T-cell (primary cell): ENCODE measurements at regions not wholly inside any gene's neighbourhood (a gene's known extent, or its start where the extent isn't known, plus 50 kb on each side); places are given as distances from the start of the nearest gene placed in this dataset.

Experiments used
- ATAC-seq, 4 experiments: fragments of 200-7000 bp in 3 of 4; fragments of 150-1000 bp in 1 of 4; cut with Tn5 transposase; replicated peaks in 1 of 4; 1 replicate in 3 of 4; 2 replicates in 1 of 4; pipeline ENCODE4 v1.10.0; 2021; ENCODE audit warnings: moderate library complexity in 3 of 4, mild to moderate bottlenecking in 2 of 4, moderate number of reproducible peaks in 1 of 4
- CTCF ChIA-PET, 2 donors: fragments of 300-600 bp; sonication (Branson Sonifier 250); formaldehyde crosslinking; loops; one replicate each; lab custom pipeline; 2022; ENCODE audit warnings: antibody characterized with exemption in 2 of 2; lab: Charles Lee
- POLR2A ChIA-PET, 2 donors: fragments of 300-600 bp; sonication (Branson Sonifier 250); formaldehyde crosslinking; loops; one replicate each; lab custom pipeline; 2022; ENCODE audit warnings: antibody characterized with exemption in 2 of 2; lab: Charles Lee
- DNase-seq, 35 experiments: peaks; one replicate each; pipeline versions ENCODE4 v3.0.0 to v3.0.0-alpha.2; 2013 to 2023
- H3K27ac ChIP-seq: one replicate; pipeline ENCODE4 v1.5.1; 2013; ENCODE audit warnings: low read length
- H3K27me3 ChIP-seq, 2 experiments: replicated peaks in 1 of 2; 1 replicate in 1 of 2; 2 replicates in 1 of 2; pipeline versions ENCODE4 v1.6.1 to v1.7.0; 2013; ENCODE audit warnings: low read length in 1 of 2, mixed read lengths in 1 of 2; ENCODE audit not compliant: control insufficient read depth in 2 of 2, insufficient read depth in 2 of 2; ENCODE audit errors: extremely low read depth in 1 of 2
- H3K36me3 ChIP-seq, 2 donors: 1 replicate in 1 of 2; 2 replicates in 1 of 2; pipeline versions ENCODE4 v1.6.1 to v1.7.0; 2013; ENCODE audit warnings: low read length in 1 of 2; ENCODE audit not compliant: control insufficient read depth in 2 of 2, insufficient read depth in 1 of 2; ENCODE audit errors: extremely low read depth in 1 of 2
- H3K4me1 ChIP-seq, 2 experiments: 1 replicate in 1 of 2; 2 replicates in 1 of 2; pipeline versions ENCODE4 v1.6.1 to v1.7.0; 2013; ENCODE audit warnings: low read length in 2 of 2, mixed read lengths in 1 of 2; ENCODE audit not compliant: insufficient read depth in 2 of 2, control insufficient read depth in 1 of 2; ENCODE audit errors: extremely low read depth in 1 of 2
- H3K4me3 ChIP-seq, 2 donors: 1 replicate in 1 of 2; 2 replicates in 1 of 2; pipeline versions ENCODE4 v1.5.1 to v1.7.0; 2013; ENCODE audit warnings: mild to moderate bottlenecking in 2 of 2, low read length in 1 of 2, moderate library complexity in 1 of 2; ENCODE audit not compliant: control insufficient read depth in 1 of 2; ENCODE audit errors: extremely low read depth in 1 of 2
- H3K9me3 ChIP-seq: 2 replicates; pipeline ENCODE4 v1.7.0; 2013
- H3K27ac Mint-ChIP-seq, 2 donors: one replicate each; pipeline ENCODE4 v1.8.0; 2020 to 2021; ENCODE audit warnings: mild to moderate bottlenecking in 2 of 2, mixed read lengths in 2 of 2
- H3K27me3 Mint-ChIP-seq, 2 donors: one replicate each; pipeline ENCODE4 v1.8.0; 2021 to 2022; ENCODE audit warnings: mixed read lengths in 2 of 2
- H3K36me3 Mint-ChIP-seq: one replicate; pipeline ENCODE4 v1.8.0; 2021; ENCODE audit warnings: mixed read lengths
- H3K4me1 Mint-ChIP-seq, 3 donors: one replicate each; pipeline ENCODE4 v1.8.0; 2020 to 2022; ENCODE audit warnings: mixed read lengths in 3 of 3, mild to moderate bottlenecking in 1 of 3
- H3K4me3 Mint-ChIP-seq, 3 donors: one replicate each; pipeline ENCODE4 v1.8.0; 2020 to 2022; ENCODE audit warnings: mild to moderate bottlenecking in 3 of 3, mixed read lengths in 3 of 3, moderate library complexity in 3 of 3
- H3K9me3 Mint-ChIP-seq, 3 donors: one replicate each; pipeline ENCODE4 v1.8.0; 2020 to 2022; ENCODE audit warnings: mixed read lengths in 3 of 3
- WGBS: methylation state at CpG from one replicate; pipeline ENCODE4 v1.1.5; 2013; ENCODE audit warnings: missing lambda C conversion rate; ENCODE audit not compliant: insufficient coverage; 5-methylcytosine and 5-hydroxymethylcytosine counted together

DNA sequence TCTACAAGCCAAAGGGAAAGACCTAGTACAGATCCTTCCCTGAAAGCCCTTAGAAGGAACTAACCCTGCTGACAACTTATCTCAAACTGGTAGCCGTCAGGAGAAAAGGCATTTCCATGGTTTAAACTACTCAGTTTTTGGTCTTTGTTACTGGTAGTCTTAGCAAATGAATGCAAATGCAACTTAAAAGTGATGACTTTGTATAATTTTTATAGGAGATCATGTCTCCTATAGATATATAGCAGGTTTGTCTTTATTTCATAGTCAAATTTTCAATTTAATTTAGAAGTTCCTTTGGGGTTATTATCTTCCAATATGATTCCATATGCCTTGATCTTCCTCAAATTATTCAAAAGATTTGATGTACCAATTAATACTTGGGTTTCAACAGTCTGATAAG lies 1173.0 kb upstream of the CNTN5 start:
- no peak for ATAC-seq
- no CpG with 5 or more reads among the region's 1 CpG for WGBS
- POLR2A ChIA-PET: no interaction called here

GRCh38 chr11:97850701-97851100 lies 1170.0 kb upstream of the CNTN5 start:
- Mint-ChIP-seq H3K36me3 (no peaks in the 10 kb centered on the region), H3K27me3 (no peaks in the 10 kb centered on the region), H3K9me3 (peaks cover 11 to 17% (median 12%) of the 10 kb centered on the region in 3 donors), H3K4me3 (no peak overlapping the region), H3K27ac (no peak overlapping the region), H3K4me1 (no peaks in the 10 kb centered on the region)
- no peaks in the 10 kb centered on the region for H3K9me3 ChIP-seq
- CTCF ChIA-PET: no interaction called here
- no peak overlapping the region for H3K27ac ChIP-seq
- POLR2A ChIA-PET: no interaction called here
- H3K27me3 ChIP-seq: no peaks in the 10 kb centered on the region
- no peak overlapping the region for H3K4me3 ChIP-seq
- no CpG with 5 or more reads among the region's 1 CpG for WGBS
- H3K4me1 ChIP-seq: no peaks in the 10 kb centered on the region
- DNase-seq: no peak
- ATAC-seq: no peak
- H3K36me3 ChIP-seq: no peaks in the 10 kb centered on the region

More for the DNA sequence above, 1173.0 kb upstream of the CNTN5 start:
- Mint-ChIP-seq H3K36me3 (no peaks in the 10 kb centered on the region), H3K27me3 (no peaks in the 10 kb centered on the region), H3K27ac (no peak overlapping the region), H3K4me3 (no peak overlapping the region), H3K9me3 (peaks cover 11 to 18% (median 12%) of the 10 kb centered on the region in 3 donors), H3K4me1 (no peaks in the 10 kb centered on the region)
- Histone ChIP-seq H3K9me3 (no peaks in the 10 kb centered on the region), H3K36me3 (no peaks in the 10 kb centered on the region), H3K27ac (no peak overlapping the region), H3K4me3 (no peak overlapping the region), H3K27me3 (no peaks in the 10 kb centered on the region), H3K4me1 (no peaks in the 10 kb centered on the region)
- DNase-seq: no peak
- CTCF ChIA-PET: no interaction called here

DNA sequence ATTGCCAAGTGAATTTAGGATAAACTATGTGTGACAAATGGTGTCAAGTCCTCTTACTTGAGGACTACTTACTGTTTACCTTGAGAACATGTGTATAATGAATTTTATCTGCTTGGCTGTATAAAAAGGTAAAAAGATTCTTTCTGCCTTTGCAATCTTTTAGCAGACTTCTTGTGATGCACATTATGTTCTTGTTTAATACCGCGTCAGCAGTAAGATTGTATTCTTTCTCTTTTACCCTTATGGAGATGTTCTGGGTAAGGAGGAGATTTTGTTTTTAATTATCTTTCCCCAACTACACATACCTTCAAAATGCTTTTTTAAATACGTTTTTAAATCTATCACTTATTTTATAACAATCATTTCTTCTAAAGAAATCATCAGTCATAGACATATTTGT lies 1166.4 kb upstream of the CNTN5 start:
- H3K4me3 Mint-ChIP-seq: no peak overlapping the region
- CTCF ChIA-PET: no interaction called here
- no peaks in the 10 kb centered on the region for H3K4me1 Mint-ChIP-seq
- no peaks in the 10 kb centered on the region for H3K27me3 Mint-ChIP-seq
- Histone ChIP-seq H3K27ac (no peak overlapping the region), H3K4me1 (no peaks in the 10 kb centered on the region), H3K4me3 (no peak overlapping the region), H3K27me3 (no peaks in the 10 kb centered on the region), H3K9me3 (no peaks in the 10 kb centered on the region), H3K36me3 (no peaks in the 10 kb centered on the region)
- no peak for DNase-seq
- H3K9me3 Mint-ChIP-seq: peaks cover 4 to 13% (median 13%) of the 10 kb centered on the region in 3 donors
- no peaks in the 10 kb centered on the region for H3K36me3 Mint-ChIP-seq
- POLR2A ChIA-PET: no interaction called here
- no CpG with 5 or more reads among the region's 3 CpGs for WGBS
- ATAC-seq: no peak
- H3K27ac Mint-ChIP-seq: no peak overlapping the region

GRCh38 chr11:97854877-97855276 lies 1165.9 kb upstream of the CNTN5 start:
- Mint-ChIP-seq H3K4me3 (no peak overlapping the region), H3K36me3 (no peaks in the 10 kb centered on the region), H3K9me3 (peaks cover 4 to 13% (median 9%) of the 10 kb centered on the region in 3 donors), H3K27me3 (no peaks in the 10 kb centered on the region), H3K4me1 (no peaks in the 10 kb centered on the region), H3K27ac (no peak overlapping the region)
- no peak overlapping the region for H3K27ac ChIP-seq
- ChIA-PET POLR2A (no interaction called here), CTCF (no interaction called here)
- no peaks in the 10 kb centered on the region for H3K36me3 ChIP-seq
- no peak for DNase-seq
- H3K27me3 ChIP-seq: no peaks in the 10 kb centered on the region
- ATAC-seq: no peak
- H3K4me3 ChIP-seq: no peak overlapping the region
- H3K4me1 ChIP-seq: no peaks in the 10 kb centered on the region
- WGBS: no CpG with 5 or more reads among the region's 14 CpGs
- H3K9me3 ChIP-seq: no peaks in the 10 kb centered on the region

- no peaks in the 10 kb centered on the region for H3K36me3 Mint-ChIP-seq
Measured at GRCh38 chr11:97856666-97857065, 1164.1 kb upstream of the CNTN5 start.

DNA sequence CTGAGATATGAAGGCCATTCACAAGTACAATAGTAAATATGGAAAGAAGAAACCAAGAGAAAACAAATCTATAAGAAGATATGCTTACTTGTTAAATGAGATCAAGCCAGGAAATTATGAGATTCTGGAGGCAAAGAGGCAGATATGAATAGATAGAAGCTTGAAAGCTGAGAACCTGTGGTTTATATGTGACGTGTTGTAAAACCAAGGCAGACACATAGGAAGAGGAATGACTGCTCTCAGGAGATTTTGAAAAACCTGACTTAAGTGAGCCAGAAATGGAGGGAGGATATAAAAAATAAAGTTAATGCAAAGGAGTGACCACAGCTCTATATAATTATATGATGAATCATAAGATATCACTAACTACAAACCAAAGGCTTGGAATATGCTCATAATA lies 1160.5 kb upstream of the CNTN5 start:
- ATAC-seq (no peak), DNase-seq (no peak)
- no peaks in the 10 kb centered on the region for H3K4me1 Mint-ChIP-seq
- WGBS: 67% methylated on average over 1 of the region's 1 CpG
- H3K4me3 Mint-ChIP-seq: no peak overlapping the region
- no peaks in the 10 kb centered on the region for H3K36me3 Mint-ChIP-seq
- Histone ChIP-seq H3K4me3 (no peak overlapping the region), H3K27me3 (no peaks in the 10 kb centered on the region), H3K9me3 (no peaks in the 10 kb centered on the region), H3K36me3 (no peaks in the 10 kb centered on the region), H3K4me1 (no peaks in the 10 kb centered on the region), H3K27ac (no peak overlapping the region)
- ChIA-PET CTCF (no interaction called here), POLR2A (no interaction called here)
- peaks cover 0 to 21% (median 19%) of the 10 kb centered on the region in 3 donors for H3K9me3 Mint-ChIP-seq
- no peak overlapping the region for H3K27ac Mint-ChIP-seq
- H3K27me3 Mint-ChIP-seq: no peaks in the 10 kb centered on the region

More at GRCh38 chr11:97856666-97857065, 1164.1 kb upstream of the CNTN5 start:
- ChIA-PET CTCF (no interaction called here), POLR2A (no interaction called here)
- Mint-ChIP-seq H3K4me1 (no peaks in the 10 kb centered on the region), H3K27ac (no peak overlapping the region), H3K27me3 (no peaks in the 10 kb centered on the region), H3K9me3 (peaks cover 4 to 14% (median 9%) of the 10 kb centered on the region in 3 donors), H3K4me3 (no peak overlapping the region)
- Histone ChIP-seq H3K27ac (no peak overlapping the region), H3K9me3 (no peaks in the 10 kb centered on the region), H3K27me3 (no peaks in the 10 kb centered on the region), H3K36me3 (no peaks in the 10 kb centered on the region), H3K4me3 (no peak overlapping the region), H3K4me1 (no peaks in the 10 kb centered on the region)
- ATAC-seq: no peak
- no peak for DNase-seq
- WGBS: no CpG with 5 or more reads among the region's 2 CpGs

GRCh38 chr11:97862021-97862420 lies 1158.7 kb upstream of the CNTN5 start:
- H3K4me1 Mint-ChIP-seq: no peaks in the 10 kb centered on the region
- no peak overlapping the region for H3K27ac Mint-ChIP-seq
- DNase-seq: no peak
- Histone ChIP-seq H3K27ac (no peak overlapping the region), H3K9me3 (no peaks in the 10 kb centered on the region), H3K4me1 (no peaks in the 10 kb centered on the region), H3K36me3 (no peaks in the 10 kb centered on the region), H3K27me3 (no peaks in the 10 kb centered on the region), H3K4me3 (no peak overlapping the region)
- ATAC-seq: no peak
- WGBS: 60% methylated on average over 2 of the region's 4 CpGs
- ChIA-PET CTCF (no interaction called here), POLR2A (no interaction called here)
- no peaks in the 10 kb centered on the region for H3K27me3 Mint-ChIP-seq
- H3K36me3 Mint-ChIP-seq: no peaks in the 10 kb centered on the region
- no peak overlapping the region for H3K4me3 Mint-ChIP-seq
- peaks cover 4 to 21% (median 16%) of the 10 kb centered on the region in 3 donors for H3K9me3 Mint-ChIP-seq
